SK-N-SH (cell line): ENCODE measurements at regions not wholly inside any gene's neighbourhood (a gene's known extent, or its start where the extent isn't known, plus 50 kb on each side); places are given as distances from the start of the nearest gene placed in this dataset.

Source experiments
- CTCF ChIP-seq: fragments of 200-600 bp; sonication (generic); IDR thresholded peaks from 2 replicates; pipeline ENCODE4 v1.6.1; 2017; ENCODE audit warnings: antibody characterized with exemption, mild to moderate bottlenecking, moderate library complexity
- ELF1 ChIP-seq: IDR thresholded peaks from 2 replicates; pipeline ENCODE4 v1.4.0; 2012
- FOXM1 ChIP-seq: IDR thresholded peaks from 2 replicates; pipeline ENCODE4 v1.4.0; 2012; ENCODE audit warnings: low read depth, mild to moderate bottlenecking
- GABPA ChIP-seq: IDR thresholded peaks from 2 replicates; pipeline ENCODE4 v1.4.0; 2012; ENCODE audit warnings: low read depth, mild to moderate bottlenecking
- GATA2 ChIP-seq: sonication (generic); formaldehyde crosslinking; IDR thresholded peaks from 2 replicates; pipeline ENCODE4 v1.5.0; 2020; ENCODE audit warnings: mild to moderate bottlenecking, missing genetic modification reagents
- IRF3 ChIP-seq: fragments of 150-350 bp; IDR thresholded peaks from 2 replicates; pipeline ENCODE4 v1.6.1; 2016; ENCODE audit warnings: mild to moderate bottlenecking, low read depth, low read length
- SIN3A ChIP-seq: IDR thresholded peaks from 2 replicates; pipeline ENCODE4 v1.6.1; 2012; ENCODE audit warnings: low read depth, mild to moderate bottlenecking, low read length, moderate library complexity, borderline replicate concordance

GRCh38 chr16:86347090-86347489 lies 163.2 kb upstream of the FOXF1 start:
- no peak for TF ChIP-seq FOXM1
- TF ChIP-seq CTCF, result no peak
- no peak for TF ChIP-seq ELF1
- TF ChIP-seq IRF3, result no peak
- no peak for TF ChIP-seq SIN3A
- TF ChIP-seq GABPA, result no peak
- no peak for TF ChIP-seq GATA2 (CRISPR knock-in tag)
